Naive thymus-derived CD8-positive, alpha-beta T cell (primary cell): ENCODE measurements at regions not wholly inside any gene's neighbourhood (a gene's known extent, or its start where the extent isn't known, plus 50 kb on each side); places are given as distances from the start of the nearest gene placed in this dataset.

Source experiments
- ATAC-seq, 2 donors: fragments of 150-1000 bp; cut with Tn5 transposase in 1 of 2; sonication (Bioruptor Pico), chemical (Tn5 transposase) in 1 of 2; 1 replicate in 1 of 2; 2 replicates in 1 of 2; pipeline ENCODE4 v1.10.0; 2021; ENCODE audit warnings: mild to moderate bottlenecking in 2 of 2, moderate library complexity in 2 of 2
- POLR2A ChIA-PET: fragments of 350-600 bp; sonication (Branson Sonifier 250); formaldehyde crosslinking; loops from one replicate; lab custom pipeline; 2021; ENCODE audit warnings: antibody characterized with exemption; lab: Charles Lee
- DNase-seq, 10 donors: peaks; one replicate each; pipeline versions ENCODE4 v3.0.0 to v3.0.0-alpha.2; 2020 to 2022
- H3K27ac Mint-ChIP-seq, 10 donors: one replicate each; pipeline ENCODE4 v1.8.0; 2020 to 2022; ENCODE audit warnings: mild to moderate bottlenecking in 10 of 10, mixed read lengths in 10 of 10, moderate library complexity in 4 of 10, inconsistent platforms in 1 of 10
- H3K27me3 Mint-ChIP-seq, 5 donors: one replicate each; pipeline ENCODE4 v1.8.0; 2021 to 2022; ENCODE audit warnings: mixed read lengths in 5 of 5
- H3K36me3 Mint-ChIP-seq, 3 donors: one replicate each; pipeline ENCODE4 v1.8.0; 2020 to 2022; ENCODE audit warnings: mixed read lengths in 3 of 3, mild to moderate bottlenecking in 2 of 3, inconsistent platforms in 1 of 3
- H3K4me1 Mint-ChIP-seq, 4 donors: one replicate each; pipeline ENCODE4 v1.8.0; 2021 to 2022; ENCODE audit warnings: mixed read lengths in 4 of 4
- H3K4me3 Mint-ChIP-seq, 10 donors: one replicate each; pipeline ENCODE4 v1.8.0; 2020 to 2022; ENCODE audit warnings: mild to moderate bottlenecking in 10 of 10, mixed read lengths in 10 of 10, moderate library complexity in 6 of 10, inconsistent platforms in 1 of 10
- H3K9me3 Mint-ChIP-seq, 9 donors: one replicate each; pipeline ENCODE4 v1.8.0; 2020 to 2022; ENCODE audit warnings: mixed read lengths in 9 of 9, mild to moderate bottlenecking in 3 of 9, inconsistent platforms in 1 of 9, moderate library complexity in 1 of 9

DNA sequence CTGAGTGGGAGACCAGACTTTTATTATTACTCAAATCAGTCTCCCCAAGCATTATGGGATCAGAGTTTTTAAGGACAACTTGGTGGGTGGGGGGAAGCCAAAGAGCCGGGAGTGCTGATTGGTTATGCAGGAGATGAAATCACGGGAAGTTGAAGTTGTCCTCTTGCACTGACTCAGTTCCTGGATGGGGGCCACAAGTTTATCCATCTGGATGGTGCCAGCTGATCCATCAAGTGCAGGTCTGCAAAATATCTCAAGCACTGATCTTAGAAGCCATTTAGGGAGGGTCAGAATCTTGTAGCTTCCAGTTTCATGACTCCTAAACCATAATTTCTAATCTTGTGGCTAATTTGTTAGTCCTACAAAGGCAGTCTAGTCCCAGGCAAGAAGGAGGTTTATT lies 53.5 kb upstream of the LMO1 start:
- H3K4me3 Mint-ChIP-seq, result no peak overlapping the region
- ATAC-seq, result no peak
- peaks cover 3 to 24% (median 10%) of the 10 kb centered on the region in 5 donors for H3K27me3 Mint-ChIP-seq
- peaks cover 0 to 3% (median 0%) of the 10 kb centered on the region in 4 donors for H3K4me1 Mint-ChIP-seq
- H3K9me3 Mint-ChIP-seq, result no peaks in the 10 kb centered on the region
- POLR2A ChIA-PET, result no interaction called here
- no peak overlapping the region for H3K27ac Mint-ChIP-seq
- no peaks in the 10 kb centered on the region for H3K36me3 Mint-ChIP-seq
- peak in 1 of 10 donors; percentile 15 for DNase-seq

DNA sequence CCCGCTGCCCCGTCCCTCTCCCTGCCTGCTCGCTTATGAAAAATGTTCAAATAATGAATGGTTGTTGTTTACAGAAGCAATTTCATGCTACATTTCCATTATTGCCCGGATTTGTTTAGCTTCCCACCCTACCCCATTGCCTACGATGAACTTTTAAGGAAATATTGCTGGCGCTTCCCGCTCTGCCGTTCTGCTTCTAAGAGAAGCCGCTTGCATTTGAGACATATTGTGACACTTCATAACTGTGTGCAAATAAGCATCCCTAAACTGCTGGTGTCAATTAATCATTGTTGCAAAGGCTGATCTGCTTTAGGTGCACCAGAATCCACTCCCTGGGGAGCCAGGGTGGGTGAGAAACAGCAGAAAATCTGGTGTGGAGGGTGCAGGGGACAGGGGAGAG lies 52.3 kb upstream of the LMO1 start:
- peaks cover 0 to 3% (median 0%) of the 10 kb centered on the region in 4 donors for H3K4me1 Mint-ChIP-seq
- POLR2A ChIA-PET, result no interaction called here
- H3K36me3 Mint-ChIP-seq, result no peaks in the 10 kb centered on the region
- H3K4me3 Mint-ChIP-seq, result no peak overlapping the region
- peak in 1 of 10 donors; percentile 10 for DNase-seq
- H3K27ac Mint-ChIP-seq, result peak overlapping the region in 1 of 10 donors; percentile 7
- ATAC-seq, result no peak
- H3K27me3 Mint-ChIP-seq, result peaks cover 3 to 20% (median 8%) of the 10 kb centered on the region in 5 donors
- no peaks in the 10 kb centered on the region for H3K9me3 Mint-ChIP-seq

DNA sequence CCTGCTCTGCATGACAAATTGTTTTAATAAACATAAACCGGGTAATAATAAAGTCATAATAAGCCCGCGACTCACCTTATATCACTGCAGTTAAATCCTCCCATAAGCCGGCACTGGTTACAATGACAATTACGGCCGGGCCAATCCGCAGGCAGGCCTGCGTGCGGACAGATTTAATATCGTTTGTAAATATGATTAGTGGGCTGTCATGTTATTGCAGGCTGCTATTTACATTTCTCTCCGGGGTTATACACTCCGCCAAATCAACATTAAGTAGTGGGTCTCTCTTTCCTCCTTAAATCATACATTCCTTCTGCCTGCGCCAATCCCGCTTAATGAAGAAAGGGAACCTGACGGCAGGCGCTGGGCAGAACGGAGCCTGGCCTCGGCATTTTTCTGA lies 51.8 kb upstream of the LMO1 start:
- POLR2A ChIA-PET, result no interaction called here
- Mint-ChIP-seq H3K36me3 (no peaks in the 10 kb centered on the region), H3K4me3 (no peak overlapping the region), H3K9me3 (no peaks in the 10 kb centered on the region), H3K27me3 (peaks cover 3 to 15% (median 8%) of the 10 kb centered on the region in 5 donors), H3K4me1 (peaks cover 0 to 3% (median 0%) of the 10 kb centered on the region in 4 donors), H3K27ac (peak overlapping the region in 1 of 10 donors; percentile 44)
- DNase-seq (no peak), ATAC-seq (no peak)

DNA sequence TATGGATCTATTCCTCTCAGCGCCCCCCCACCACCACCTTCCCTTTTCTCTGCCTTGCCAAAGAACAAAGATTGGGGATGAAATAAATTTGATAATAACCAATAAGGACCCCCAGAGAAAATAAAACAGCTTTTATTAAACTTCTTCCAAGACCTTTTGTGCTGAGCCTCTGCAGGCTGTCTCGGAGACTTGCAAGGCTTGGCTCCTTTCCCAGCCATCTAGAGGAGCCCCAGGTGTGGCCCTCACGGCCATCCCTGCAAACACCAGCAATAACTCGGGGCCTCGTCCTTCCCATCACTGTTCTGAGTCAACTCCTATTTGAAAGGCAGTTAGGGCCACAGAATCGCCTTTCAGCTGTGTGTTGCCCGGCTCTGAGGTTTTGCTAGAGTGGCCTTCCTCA lies 51.2 kb upstream of the LMO1 start:
- ATAC-seq (no peak), DNase-seq (no peak)
- no peaks in the 10 kb centered on the region for H3K9me3 Mint-ChIP-seq
- H3K27me3 Mint-ChIP-seq, result peaks cover 0 to 10% (median 5%) of the 10 kb centered on the region in 5 donors
- no peaks in the 10 kb centered on the region for H3K4me1 Mint-ChIP-seq
- H3K27ac Mint-ChIP-seq, result no peak overlapping the region
- H3K36me3 Mint-ChIP-seq, result no peaks in the 10 kb centered on the region
- no peak overlapping the region for H3K4me3 Mint-ChIP-seq
- POLR2A ChIA-PET, result no interaction called here

DNA sequence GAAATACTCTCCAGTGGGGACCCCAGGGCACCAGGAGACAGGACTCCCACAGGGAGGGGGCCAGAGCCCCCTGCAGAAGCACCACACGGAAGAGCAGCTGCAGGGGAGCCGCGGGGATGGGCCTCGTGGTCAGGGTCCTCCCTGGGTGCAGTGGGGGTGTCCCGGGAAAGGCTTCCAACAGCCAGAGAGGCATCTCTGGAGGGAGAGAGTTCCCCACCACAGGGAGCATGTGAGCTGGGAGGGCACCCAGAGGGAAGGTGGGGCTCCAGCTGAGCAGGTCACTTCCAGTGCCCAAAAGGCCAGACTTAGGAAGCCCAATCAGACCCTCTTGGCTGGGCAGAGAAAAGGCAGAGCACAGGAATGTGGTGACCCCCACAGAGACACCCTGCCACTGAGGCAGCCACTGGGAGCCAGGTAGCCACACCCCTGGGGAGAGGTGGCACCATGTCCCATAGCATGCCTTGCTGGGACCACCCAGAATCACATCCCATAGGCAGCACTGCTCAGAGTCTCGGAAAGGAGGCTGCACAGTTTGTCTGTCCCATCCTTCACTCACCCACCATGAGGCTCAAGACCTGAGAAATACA lies 49.9 kb upstream of the LMO1 start:
- peaks cover 0 to 2% (median 0%) of the 10 kb centered on the region in 5 donors for H3K27me3 Mint-ChIP-seq
- ATAC-seq, result no peak
- H3K27ac Mint-ChIP-seq, result no peak overlapping the region
- peak in 1 of 10 donors; percentile 55 for DNase-seq
- peaks cover 0 to 6% (median 0%) of the 10 kb centered on the region in 4 donors for H3K4me1 Mint-ChIP-seq
- H3K9me3 Mint-ChIP-seq, result no peaks in the 10 kb centered on the region
- H3K4me3 Mint-ChIP-seq, result no peak overlapping the region
- H3K36me3 Mint-ChIP-seq, result no peaks in the 10 kb centered on the region
- POLR2A ChIA-PET, result no interaction called here
